K562 (cell line): ENCODE measurements at regions not wholly inside any gene's neighbourhood (a gene's known extent, or its start where the extent isn't known, plus 50 kb on each side); places are given as distances from the start of the nearest gene placed in this dataset.

Experiments used
- SFPQ ChIP-seq: fragments of 200-400 bp; formaldehyde crosslinking; IDR thresholded peaks from 2 replicates; pipeline ENCODE4 v1.6.1; 2017; ENCODE audit warnings: mild to moderate bottlenecking, low read depth, low read length, moderate library complexity
- XRCC5 ChIP-seq: fragments of 200-400 bp; formaldehyde crosslinking; IDR thresholded peaks from 2 replicates; pipeline ENCODE4 v1.6.1; 2017; ENCODE audit warnings: low read depth, mild to moderate bottlenecking, low read length
- ZNF561 ChIP-seq: fragments of 450-650 bp; formaldehyde crosslinking; conservative IDR thresholded peaks from 2 replicates; pipeline ENCODE4 v1.4.0; 2020; ENCODE audit warnings: mild to moderate bottlenecking, moderate library complexity
- ZNF79 ChIP-seq: fragments of 250-450 bp; sonication (Bioruptor Pico); IDR thresholded peaks from 2 replicates; pipeline ENCODE4 v1.4.0; 2020; ENCODE audit warnings: low read depth, mild to moderate bottlenecking, moderate library complexity
- TF ChIP-seq, protein P1 (sequence below): sonication (generic); formaldehyde crosslinking; IDR thresholded peaks from 2 replicates; pipeline ENCODE4 v1.8.0; 2023; ENCODE audit warnings: missing genetic modification reagents, mild to moderate bottlenecking, borderline replicate concordance

DNA sequence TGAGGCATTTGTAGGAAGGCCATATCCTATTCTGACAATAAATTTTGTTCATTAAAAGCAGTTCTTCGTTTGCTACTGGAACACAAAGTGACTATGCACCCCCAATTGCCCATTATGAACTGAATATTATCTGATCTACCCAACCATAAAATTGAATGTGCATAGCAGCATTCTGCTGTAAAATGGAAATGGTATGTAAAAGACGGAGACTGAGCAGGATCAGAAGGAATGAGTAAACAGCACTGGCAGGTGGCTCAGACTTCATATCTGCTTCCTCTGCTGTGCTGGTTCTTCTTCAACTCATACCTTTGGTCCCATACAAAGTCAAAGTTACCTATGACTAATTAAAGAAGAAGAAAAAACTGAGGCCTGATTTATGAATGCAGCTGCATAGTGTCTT, 339.5 kb downstream of the PLA2G4A start (continued):
- TF ChIP-seq, protein P1, sequence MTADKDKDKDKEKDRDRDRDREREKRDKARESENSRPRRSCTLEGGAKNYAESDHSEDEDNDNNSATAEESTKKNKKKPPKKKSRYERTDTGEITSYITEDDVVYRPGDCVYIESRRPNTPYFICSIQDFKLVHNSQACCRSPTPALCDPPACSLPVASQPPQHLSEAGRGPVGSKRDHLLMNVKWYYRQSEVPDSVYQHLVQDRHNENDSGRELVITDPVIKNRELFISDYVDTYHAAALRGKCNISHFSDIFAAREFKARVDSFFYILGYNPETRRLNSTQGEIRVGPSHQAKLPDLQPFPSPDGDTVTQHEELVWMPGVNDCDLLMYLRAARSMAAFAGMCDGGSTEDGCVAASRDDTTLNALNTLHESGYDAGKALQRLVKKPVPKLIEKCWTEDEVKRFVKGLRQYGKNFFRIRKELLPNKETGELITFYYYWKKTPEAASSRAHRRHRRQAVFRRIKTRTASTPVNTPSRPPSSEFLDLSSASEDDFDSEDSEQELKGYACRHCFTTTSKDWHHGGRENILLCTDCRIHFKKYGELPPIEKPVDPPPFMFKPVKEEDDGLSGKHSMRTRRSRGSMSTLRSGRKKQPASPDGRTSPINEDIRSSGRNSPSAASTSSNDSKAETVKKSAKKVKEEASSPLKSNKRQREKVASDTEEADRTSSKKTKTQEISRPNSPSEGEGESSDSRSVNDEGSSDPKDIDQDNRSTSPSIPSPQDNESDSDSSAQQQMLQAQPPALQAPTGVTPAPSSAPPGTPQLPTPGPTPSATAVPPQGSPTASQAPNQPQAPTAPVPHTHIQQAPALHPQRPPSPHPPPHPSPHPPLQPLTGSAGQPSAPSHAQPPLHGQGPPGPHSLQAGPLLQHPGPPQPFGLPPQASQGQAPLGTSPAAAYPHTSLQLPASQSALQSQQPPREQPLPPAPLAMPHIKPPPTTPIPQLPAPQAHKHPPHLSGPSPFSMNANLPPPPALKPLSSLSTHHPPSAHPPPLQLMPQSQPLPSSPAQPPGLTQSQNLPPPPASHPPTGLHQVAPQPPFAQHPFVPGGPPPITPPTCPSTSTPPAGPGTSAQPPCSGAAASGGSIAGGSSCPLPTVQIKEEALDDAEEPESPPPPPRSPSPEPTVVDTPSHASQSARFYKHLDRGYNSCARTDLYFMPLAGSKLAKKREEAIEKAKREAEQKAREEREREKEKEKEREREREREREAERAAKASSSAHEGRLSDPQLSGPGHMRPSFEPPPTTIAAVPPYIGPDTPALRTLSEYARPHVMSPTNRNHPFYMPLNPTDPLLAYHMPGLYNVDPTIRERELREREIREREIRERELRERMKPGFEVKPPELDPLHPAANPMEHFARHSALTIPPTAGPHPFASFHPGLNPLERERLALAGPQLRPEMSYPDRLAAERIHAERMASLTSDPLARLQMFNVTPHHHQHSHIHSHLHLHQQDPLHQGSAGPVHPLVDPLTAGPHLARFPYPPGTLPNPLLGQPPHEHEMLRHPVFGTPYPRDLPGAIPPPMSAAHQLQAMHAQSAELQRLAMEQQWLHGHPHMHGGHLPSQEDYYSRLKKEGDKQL (CRISPR knock-in tag): no peak
- TF ChIP-seq ZNF561 (CRISPR knock-in tag): no peak
- no peak for TF ChIP-seq SFPQ
- TF ChIP-seq ZNF79 (CRISPR knock-in tag): no peak
- TF ChIP-seq XRCC5: no peak
